Stimulated activated CD4-positive, alpha-beta T cell treated with anti-CD3 and anti-CD28 coated beads, Interleukin-12 subunit alpha, Interleukin-12 subunit beta, amount 100 ng/mL, for 48 hours (primary cell): ENCODE measurements at regions not wholly inside any gene's neighbourhood (a gene's known extent, or its start where the extent isn't known, plus 50 kb on each side); places are given as distances from the start of the nearest gene placed in this dataset.
"Not testable (repeated sequence)": the region's sequence is repeated elsewhere in the genome, so short reads cannot be mapped to it uniquely, and the experiment has no call there.

ENCODE experiments used
- DNase-seq, 3 donors: peaks; one replicate each; pipeline ENCODE4 v3.0.0-alpha.2; 2020; ENCODE audit warnings: low read depth in 2 of 3, low spot score in 1 of 3

DNA sequence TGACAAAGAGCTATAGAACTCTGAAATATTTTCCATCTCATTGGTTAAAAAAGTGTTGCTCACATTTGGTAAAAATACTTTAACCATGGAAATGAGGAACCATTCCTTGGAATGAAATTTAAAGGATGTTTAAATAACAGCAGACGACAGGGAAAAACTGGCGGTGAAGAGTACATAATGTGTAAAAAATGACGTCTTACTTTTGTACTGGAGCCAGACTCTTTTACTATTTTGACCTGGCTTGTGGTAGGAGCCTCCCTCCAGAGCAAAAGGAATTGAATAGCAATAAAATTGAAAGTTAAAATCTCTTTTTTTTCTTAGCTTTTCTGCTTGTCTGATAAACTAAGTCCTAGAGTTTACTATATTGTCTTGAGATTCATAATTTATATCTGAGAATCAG is 426.2 kb upstream of the KLHL1 start:
- no peak for DNase-seq

DNA sequence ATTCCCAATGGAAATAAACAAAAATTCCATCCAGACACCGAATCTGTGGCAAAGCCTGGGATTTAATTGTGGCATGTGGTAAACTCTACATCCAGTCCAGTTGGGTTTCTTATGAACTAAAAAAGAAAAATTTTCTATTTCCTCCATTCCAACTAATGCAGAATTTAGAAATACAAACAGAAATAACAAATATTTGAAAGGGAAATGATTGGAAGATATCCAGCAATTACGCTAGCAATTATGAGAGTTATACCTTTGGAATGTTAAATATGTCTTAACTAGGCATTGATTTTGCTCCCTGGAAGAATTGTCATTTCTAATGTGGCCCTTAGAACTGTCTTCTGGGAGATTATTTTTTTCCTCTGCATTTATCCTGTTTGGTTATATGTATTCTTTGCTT is 421.4 kb upstream of the KLHL1 start:
- DNase-seq, result no peak

DNA sequence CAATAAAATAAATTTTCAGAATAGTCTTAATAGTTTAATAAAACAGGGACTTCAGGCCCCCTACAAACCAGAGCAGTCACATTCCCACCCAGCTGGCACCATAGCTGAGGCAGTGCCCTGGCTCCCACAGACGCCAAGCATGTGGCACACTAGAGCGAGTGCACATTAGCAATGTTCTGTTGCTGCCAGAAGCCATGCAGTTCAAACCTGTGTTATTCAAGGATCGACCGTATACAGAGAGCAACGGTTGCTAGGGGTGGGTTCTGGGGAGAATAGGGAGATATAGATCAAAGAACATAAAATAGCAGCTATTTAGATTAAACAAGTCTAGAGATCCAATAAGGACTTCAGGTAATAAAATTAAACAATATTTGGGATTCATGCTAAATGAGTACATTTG is 419.3 kb upstream of the KLHL1 start:
- DNase-seq, result no peak

GRCh38 chr13:70523622-70524021 is 415.4 kb upstream of the KLHL1 start:
- no peak for DNase-seq

DNA sequence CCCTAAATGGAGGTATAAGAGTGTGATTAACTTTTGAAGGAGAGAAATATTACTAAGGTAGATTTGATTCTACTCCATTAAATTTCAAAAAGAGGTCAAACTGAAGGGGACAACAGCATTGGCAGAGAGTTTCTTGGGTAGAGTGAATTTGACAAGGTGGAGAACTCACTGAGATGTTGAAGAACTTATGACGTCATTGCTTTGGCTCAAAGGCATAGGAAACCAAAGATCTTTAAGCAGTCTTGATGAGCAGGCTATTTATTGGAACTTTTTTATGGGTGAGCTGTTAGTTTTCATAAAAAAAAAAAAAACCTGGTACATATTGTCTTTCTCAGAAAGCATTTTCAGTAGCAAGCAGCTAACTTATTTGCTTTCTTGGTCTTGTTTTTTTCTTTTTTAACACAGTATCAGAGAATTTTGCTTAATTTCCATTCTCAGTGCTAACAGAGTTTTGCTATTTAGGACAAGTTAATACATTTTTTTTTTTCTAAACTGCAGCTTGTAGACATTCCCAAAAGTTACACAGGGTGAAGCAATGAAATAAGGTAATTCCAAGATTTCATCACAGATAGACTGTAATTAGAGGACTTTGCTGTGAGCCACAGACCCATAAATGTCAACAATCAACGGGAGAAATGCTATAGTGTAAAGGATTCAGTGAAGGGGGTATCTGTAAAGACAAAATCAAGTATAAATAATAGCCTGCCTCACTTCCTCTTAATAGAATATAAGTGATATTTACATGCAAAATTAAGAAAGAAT is 412.2 kb upstream of the KLHL1 start:
- DNase-seq, result no peak

- DNase-seq, result no peak
Observed at GRCh38 chr13:70518081-70518480, 409.8 kb upstream of the KLHL1 start.

- DNase-seq, result no peak
Observed at GRCh38 chr13:70516226-70516625, 408.0 kb upstream of the KLHL1 start.

DNA sequence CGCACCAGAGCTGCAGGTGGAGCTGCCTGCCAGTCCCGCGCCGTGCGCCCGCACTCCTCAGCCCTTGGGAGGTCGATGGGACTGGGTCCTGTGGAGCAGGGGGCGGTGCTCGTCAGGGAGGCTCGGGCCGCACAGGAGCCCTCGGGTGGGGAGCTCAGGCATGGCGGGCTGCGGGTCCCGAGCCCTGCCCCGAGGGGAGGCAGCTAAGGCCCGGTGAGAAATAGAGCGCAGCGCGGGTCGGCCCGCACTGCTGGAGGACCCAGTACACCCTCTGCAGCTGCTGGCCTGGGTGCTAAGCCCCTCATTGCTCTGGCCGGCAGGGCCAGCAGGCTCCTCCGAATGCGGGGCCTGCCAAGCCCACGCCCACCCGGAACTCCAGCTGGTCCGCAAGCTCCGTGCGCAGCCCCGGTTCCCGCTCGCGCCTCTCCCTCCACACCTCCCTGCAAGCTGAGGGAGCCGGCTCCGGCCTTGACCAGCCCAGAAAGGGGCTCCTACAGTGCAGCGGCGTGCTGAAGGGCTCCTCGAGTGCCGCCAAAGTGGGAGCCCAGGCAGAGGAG is 403.7 kb upstream of the KLHL1 start:
- DNase-seq, result not testable (repeated sequence)

DNA sequence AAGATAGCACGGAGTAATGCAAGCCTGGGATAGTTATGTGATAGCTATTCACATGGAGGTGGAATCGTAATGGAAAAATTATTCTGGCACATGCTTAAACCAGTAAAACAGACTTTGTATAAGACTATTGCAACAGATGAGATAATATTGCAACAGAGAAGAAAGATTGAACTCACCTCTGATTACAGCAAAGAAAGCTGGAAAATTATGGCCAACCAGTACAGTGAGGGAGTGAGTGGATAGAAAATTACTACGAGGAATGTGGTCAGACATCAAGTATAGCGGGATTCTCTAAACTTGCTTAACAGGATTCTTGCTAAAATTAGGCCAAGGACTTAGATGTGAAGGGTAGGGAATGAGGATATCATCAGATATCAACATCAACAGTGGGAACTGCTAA is 397.6 kb upstream of the KLHL1 start:
- DNase-seq, result no peak

DNA sequence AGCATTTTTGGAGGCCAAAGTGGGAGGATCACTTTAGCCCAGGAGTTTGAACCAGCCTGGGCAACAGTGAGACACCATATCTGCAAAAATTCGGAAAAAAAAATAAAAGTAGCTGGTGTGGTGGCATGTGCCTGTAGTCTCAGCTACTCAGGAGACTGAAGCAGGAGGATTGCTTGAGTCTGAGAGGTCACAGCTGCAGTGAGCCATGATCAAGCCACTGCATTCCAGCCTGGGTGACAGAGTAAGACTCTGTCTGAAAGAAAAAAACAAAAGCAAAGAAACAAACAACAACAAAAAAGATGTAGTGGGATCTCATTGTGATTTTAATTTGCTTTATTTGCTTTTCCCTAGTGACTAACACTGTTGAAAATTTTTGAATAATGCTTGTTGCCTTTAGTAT is 394.7 kb upstream of the KLHL1 start:
- DNase-seq, result no peak

DNA sequence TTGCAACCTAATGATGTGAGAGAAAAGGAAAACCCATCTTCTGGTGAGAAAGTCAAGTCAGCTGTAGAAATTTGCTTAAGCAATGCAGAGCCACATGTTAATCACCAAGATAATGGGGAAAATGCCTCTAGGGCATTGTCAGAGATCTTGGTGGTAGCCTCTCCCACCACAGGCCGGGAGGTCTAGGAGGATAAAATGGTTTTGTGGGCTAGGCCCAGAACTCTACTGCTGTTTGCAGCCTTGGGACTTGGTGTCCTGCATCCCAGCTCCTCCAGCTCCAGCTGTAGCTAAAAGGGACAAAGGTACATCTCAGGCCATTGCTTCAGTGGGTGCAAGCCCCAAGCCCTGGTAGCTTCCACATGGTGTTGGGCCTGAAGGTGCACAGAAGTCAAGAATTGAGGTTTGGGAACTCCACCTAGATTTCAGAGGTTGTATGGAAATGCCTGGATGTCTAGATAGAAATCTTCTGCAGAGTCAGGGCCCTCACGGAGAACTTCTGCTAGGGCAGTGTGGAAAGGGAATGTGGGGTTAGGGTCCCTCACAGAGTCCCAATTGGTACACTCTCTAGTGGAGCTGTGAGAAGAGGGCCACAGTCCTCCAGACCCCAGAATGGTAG is 382.2 kb upstream of the KLHL1 start:
- no peak for DNase-seq

DNA sequence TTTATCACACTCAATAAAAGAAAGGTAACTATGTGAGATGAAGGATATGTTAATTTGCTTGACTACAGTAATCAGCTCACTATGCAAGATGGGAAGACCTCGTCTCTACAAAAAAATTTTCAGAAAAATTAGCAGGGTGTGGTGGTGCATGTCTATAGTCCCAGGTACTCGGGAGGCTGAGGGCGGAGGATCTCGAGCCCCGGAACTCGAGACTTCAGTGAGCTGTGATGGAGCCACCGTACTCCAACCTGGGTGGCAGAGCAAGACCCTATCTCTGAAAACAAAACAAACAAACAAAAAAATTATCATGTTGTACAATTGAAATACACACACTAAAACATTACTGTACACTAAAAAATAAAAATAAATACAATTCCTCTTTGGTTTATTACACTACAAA is 376.7 kb upstream of the KLHL1 start:
- no peak for DNase-seq

GRCh38 chr13:70483599-70484276 is 375.5 kb upstream of the KLHL1 start:
- DNase-seq, result no peak

- DNase-seq, result no peak
Observed at GRCh38 chr13:70473907-70474306, 365.7 kb upstream of the KLHL1 start.

DNA sequence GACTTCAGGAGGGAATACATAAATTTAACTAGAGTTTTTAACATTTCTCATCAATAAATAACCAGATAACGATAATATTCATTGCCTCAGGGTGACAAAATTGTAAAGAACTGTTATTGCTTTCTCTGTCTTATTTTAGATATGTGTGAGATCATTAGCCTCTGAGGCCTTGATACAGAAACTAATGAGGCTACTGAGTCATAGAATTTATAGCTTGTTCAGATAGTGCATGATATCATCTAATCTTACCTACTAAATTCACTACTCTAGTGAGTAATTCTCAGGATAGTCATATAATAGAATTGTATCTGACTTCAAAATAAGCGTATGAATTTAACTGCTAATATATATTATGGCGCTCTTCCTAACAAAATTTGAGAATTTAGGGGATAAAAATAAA is 360.8 kb upstream of the KLHL1 start:
- DNase-seq, result no peak

DNA sequence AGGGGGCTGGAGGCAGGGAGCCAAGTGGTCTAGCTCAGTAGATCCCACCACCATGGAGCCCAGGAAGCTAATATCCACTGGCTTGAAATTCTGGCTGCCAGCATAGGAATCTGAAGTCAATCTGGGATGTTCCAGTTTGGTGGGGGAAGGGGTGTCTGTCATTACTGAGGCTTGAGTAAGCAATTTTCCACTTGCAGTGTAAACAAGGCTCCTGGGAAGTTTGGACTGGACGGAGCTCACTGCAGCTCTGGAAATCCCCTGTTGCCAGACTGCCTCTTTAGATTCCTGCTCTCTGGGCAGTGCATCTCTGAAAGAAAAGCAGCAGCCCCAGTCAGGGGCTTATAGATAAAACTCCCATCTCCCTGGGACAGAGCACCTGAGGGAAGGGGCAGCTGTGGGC is 349.2 kb upstream of the KLHL1 start:
- DNase-seq, result no peak

DNA sequence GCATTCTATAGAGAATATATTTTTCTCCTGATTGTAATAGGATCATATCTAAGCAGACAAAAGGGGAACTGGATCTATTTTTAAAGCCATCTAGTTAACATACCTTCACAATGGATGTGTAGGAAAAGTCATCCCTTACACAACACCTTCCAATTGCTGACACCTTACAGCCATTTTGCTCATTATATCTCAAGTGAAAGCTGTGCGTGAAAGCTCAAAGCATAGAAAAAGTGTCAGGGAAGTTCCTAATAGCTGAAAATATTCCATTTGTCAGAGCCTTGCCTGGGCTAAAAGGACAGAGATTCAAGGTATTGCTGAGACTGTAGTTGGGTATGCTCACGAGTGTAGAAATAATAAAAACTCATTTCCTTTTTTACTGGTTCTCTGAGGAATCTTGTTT is 340.6 kb upstream of the KLHL1 start:
- DNase-seq, result no peak

DNA sequence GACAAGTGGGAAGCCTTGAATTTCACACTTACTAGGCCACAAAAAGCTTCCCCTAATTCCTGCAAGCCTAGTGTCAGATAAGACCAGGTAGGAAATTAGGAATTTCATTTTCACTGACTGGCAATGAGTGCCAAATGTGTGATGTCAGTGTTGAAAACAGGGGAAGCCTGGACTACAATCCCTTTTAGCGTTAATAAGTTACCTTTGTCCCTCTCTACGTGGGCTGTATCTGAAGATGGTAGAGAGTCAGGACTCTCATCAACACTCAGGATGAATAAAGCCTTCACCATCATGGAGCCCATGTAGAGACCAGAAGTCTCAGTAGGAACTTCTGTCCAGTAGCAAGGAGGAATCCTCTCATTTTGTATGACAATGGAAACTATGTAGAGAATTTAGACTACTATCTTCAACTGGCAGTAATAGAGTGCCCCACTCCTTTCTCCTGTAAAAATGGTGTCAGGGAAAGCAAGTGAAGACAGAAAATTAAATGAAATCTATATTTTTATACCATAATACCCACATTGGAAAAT is 324.1 kb upstream of the KLHL1 start:
- DNase-seq, result no peak

DNA sequence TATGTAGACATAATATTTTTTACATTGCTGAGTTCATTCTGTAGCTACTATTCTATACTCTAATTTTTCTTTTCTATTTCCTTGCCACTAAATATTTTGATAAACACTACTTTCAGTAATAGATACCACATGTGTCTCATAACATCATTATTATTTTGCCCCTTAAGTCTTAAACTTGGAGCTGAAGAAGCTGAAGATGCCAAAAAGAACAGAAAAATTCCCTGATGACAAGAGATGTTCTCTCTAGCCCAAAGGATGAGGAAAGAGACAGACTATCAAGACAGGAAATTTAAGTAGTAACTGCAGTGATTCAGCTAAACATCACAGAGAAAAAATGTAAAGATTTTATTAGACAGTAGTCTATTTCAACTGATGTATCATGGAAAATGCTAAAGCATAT is 322.0 kb upstream of the KLHL1 start:
- DNase-seq, result no peak

DNA sequence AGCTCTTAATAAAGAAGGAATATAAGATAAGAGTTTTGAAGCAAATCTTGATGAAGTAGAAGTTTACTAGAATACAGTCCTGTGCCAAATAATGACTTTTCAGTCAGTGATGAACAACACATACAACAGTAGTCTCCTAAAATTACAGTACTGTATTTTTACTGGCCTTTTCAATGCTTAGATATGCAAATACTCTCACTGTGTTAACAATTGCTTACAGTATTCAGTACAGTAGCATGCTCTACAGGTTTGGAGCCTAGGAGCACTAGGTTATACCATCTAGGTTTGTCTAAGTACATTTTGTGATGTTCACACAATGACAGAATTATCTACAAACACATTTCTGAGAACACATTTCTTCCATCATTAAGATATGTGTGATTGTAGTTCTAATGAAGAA is 316.7 kb upstream of the KLHL1 start:
- DNase-seq, result no peak

- no peak for DNase-seq
Observed at GRCh38 chr13:70424428-70424827, 316.2 kb upstream of the KLHL1 start.

DNA sequence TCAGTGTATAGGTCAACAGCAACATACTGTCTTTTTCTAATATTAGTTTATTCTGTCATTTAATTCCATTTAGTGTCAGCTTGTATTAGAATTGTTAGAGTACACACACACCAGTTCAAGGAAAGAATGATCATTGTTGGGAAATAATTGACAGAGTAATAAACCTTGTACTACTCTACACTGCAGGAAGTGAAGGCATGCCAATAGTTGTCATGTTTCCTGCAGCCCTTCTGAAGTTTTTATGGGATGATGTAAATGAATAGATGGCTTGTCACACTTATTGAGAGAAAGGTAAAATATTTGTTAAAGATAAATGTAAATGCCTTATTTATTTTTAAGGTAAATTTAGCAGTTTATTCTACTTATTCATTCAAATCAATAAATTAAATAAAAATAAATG is 306.9 kb upstream of the KLHL1 start:
- DNase-seq, result no peak
